Upper lobe of left lung (tissue), 4 donors: ENCODE measurements at regions not wholly inside any gene's neighbourhood (a gene's known extent, or its start where the extent isn't known, plus 50 kb on each side); places are given as distances from the start of the nearest gene placed in this dataset.

Source experiments
- CTCF ChIP-seq, 6 experiments: fragments of 450-650 bp in 4 of 6; fragments of 200-600 bp in 2 of 6; sonication (generic) in 2 of 6; IDR thresholded peaks; one replicate each; pipeline ENCODE4 v1.5.1; 2016 to 2019; ENCODE audit warnings: antibody characterized with exemption in 6 of 6
- POLR2AphosphoS5 ChIP-seq, 2 donors: sonication (generic); formaldehyde crosslinking; IDR thresholded peaks; one replicate each; pipeline ENCODE4 v1.5.1; 2017; ENCODE audit warnings: antibody characterized with exemption in 2 of 2

GRCh38 chr3:134094491-134094890 lies 64.8 kb upstream of the SLCO2A1 start:
- TF ChIP-seq CTCF (IDR thresholded peaks at IDR 0.05) (no peak), POLR2AphosphoS5 (IDR thresholded peaks at IDR 0.05) (no peak)
